HepG2 (cell line): ENCODE measurements at regions not wholly inside any gene's neighbourhood (a gene's known extent, or its start where the extent isn't known, plus 50 kb on each side); places are given as distances from the start of the nearest gene placed in this dataset.

Source experiments
- FOSL1 ChIP-seq: sonication (generic); formaldehyde crosslinking; IDR thresholded peaks from 2 replicates; pipeline ENCODE4 v1.9.0; 2021; ENCODE audit warnings: missing genetic modification reagents, borderline replicate concordance
- HNRNPH1 ChIP-seq: fragments of 200-400 bp; formaldehyde crosslinking; optimal IDR thresholded peaks from 2 replicates; pipeline ENCODE3; 2017; ENCODE audit warnings: mild to moderate bottlenecking, low read depth, low read length
- KAT7 ChIP-seq: IDR thresholded peaks from 2 replicates; pipeline ENCODE4 v1.6.1; 2018; ENCODE audit warnings: borderline replicate concordance, missing compliant biosample characterization
- KLF15 ChIP-seq: sonication (generic); formaldehyde crosslinking; IDR thresholded peaks from 2 replicates; pipeline ENCODE4 v1.8.1; 2023; ENCODE audit warnings: borderline replicate concordance, mild to moderate bottlenecking, inconsistent platforms, missing genetic modification reagents, mixed read lengths
- SMYD3 ChIP-seq: sonication (generic); formaldehyde crosslinking; IDR thresholded peaks from 2 replicates; pipeline ENCODE4 v1.8.1; 2023; ENCODE audit warnings: mild to moderate bottlenecking, missing genetic modification reagents
- SP4 ChIP-seq: sonication (generic); formaldehyde crosslinking; IDR thresholded peaks from 2 replicates; pipeline ENCODE4 v1.8.1; 2023; ENCODE audit warnings: mild to moderate bottlenecking, missing genetic modification reagents
- ZNF12 ChIP-seq: sonication (generic); formaldehyde crosslinking; IDR thresholded peaks from 2 replicates; pipeline ENCODE4 v1.5.0; 2020; ENCODE audit warnings: missing genetic modification reagents
- ZNF124 ChIP-seq: sonication (generic); formaldehyde crosslinking; IDR thresholded peaks from 2 replicates; pipeline ENCODE4 v1.4.0; 2020; ENCODE audit warnings: missing genetic modification reagents
- ZNF382 ChIP-seq: sonication (generic); formaldehyde crosslinking; IDR thresholded peaks from 2 replicates; pipeline ENCODE4 v1.5.0; 2020; ENCODE audit warnings: missing genetic modification reagents, mild to moderate bottlenecking, borderline replicate concordance
- ZNF468 ChIP-seq: sonication (generic); formaldehyde crosslinking; IDR thresholded peaks from 2 replicates; pipeline ENCODE4 v1.8.0; 2022; ENCODE audit warnings: mild to moderate bottlenecking, moderate library complexity, missing genetic modification reagents
- ZNF496 ChIP-seq: sonication (generic); formaldehyde crosslinking; IDR thresholded peaks from 2 replicates; pipeline ENCODE4 v1.8.1; 2023; ENCODE audit warnings: mild to moderate bottlenecking, moderate library complexity, missing genetic modification reagents; ENCODE audit not compliant: insufficient replicate concordance
- ZNF598 ChIP-seq: sonication (generic); formaldehyde crosslinking; IDR thresholded peaks from 2 replicates; pipeline ENCODE4 v1.5.1; 2020; ENCODE audit warnings: mild to moderate bottlenecking, missing genetic modification reagents, borderline replicate concordance
- TF ChIP-seq, protein P1 (sequence below): sonication (generic); formaldehyde crosslinking; IDR thresholded peaks from 2 replicates; pipeline ENCODE4 v1.5.1; 2020; ENCODE audit warnings: missing genetic modification reagents, mild to moderate bottlenecking, borderline replicate concordance
- TF ChIP-seq, protein P2 (sequence below): sonication (generic); formaldehyde crosslinking; IDR thresholded peaks from 2 replicates; pipeline ENCODE4 v1.4.0; 2020; ENCODE audit warnings: missing genetic modification reagents
- TF ChIP-seq, protein P3 (sequence below): sonication (generic); formaldehyde crosslinking; IDR thresholded peaks from 2 replicates; pipeline ENCODE4 v1.5.0; 2020; ENCODE audit warnings: missing genetic modification reagents
- TF ChIP-seq, protein P4 (sequence below): sonication (generic); formaldehyde crosslinking; IDR thresholded peaks from 2 replicates; pipeline ENCODE4 v1.5.0; 2020; ENCODE audit warnings: missing genetic modification reagents
- TF ChIP-seq, protein P5 (sequence below): IDR thresholded peaks from 2 replicates; pipeline ENCODE4 v1.6.1; 2016; ENCODE audit warnings: low read depth, borderline replicate concordance
- TF ChIP-seq, protein P6 (sequence below): sonication (generic); formaldehyde crosslinking; IDR thresholded peaks from 2 replicates; pipeline ENCODE4 v1.4.0; 2020; ENCODE audit warnings: missing genetic modification reagents, borderline replicate concordance

DNA sequence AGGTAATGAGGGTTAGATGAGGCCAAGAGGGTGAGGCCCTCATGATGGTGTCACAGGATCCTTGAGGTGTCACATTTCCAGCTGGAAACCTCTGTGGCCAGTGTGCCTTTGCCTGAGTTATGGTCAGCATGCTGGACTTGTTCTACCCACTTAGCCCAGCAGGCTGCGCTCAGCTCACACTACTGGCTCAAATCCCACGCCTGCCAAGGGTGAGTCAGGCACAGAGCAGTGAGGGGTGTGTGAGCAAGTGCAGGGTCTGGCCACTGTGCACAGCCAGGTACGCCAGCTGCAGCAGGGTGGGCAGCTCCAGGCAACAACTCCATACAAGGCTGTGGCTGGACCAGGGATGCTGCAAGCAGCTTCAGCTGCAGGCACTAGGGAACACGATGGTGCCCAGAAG lies 616.6 kb upstream of the FSHR start (continued):
- TF ChIP-seq, protein P1, sequence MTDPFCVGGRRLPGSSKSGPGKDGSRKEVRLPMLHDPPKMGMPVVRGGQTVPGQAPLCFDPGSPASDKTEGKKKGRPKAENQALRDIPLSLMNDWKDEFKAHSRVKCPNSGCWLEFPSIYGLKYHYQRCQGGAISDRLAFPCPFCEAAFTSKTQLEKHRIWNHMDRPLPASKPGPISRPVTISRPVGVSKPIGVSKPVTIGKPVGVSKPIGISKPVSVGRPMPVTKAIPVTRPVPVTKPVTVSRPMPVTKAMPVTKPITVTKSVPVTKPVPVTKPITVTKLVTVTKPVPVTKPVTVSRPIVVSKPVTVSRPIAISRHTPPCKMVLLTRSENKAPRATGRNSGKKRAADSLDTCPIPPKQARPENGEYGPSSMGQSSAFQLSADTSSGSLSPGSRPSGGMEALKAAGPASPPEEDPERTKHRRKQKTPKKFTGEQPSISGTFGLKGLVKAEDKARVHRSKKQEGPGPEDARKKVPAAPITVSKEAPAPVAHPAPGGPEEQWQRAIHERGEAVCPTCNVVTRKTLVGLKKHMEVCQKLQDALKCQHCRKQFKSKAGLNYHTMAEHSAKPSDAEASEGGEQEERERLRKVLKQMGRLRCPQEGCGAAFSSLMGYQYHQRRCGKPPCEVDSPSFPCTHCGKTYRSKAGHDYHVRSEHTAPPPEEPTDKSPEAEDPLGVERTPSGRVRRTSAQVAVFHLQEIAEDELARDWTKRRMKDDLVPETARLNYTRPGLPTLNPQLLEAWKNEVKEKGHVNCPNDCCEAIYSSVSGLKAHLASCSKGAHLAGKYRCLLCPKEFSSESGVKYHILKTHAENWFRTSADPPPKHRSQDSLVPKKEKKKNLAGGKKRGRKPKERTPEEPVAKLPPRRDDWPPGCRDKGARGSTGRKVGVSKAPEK, result no peak
- no peak for TF ChIP-seq SMYD3
- TF ChIP-seq, protein P2, sequence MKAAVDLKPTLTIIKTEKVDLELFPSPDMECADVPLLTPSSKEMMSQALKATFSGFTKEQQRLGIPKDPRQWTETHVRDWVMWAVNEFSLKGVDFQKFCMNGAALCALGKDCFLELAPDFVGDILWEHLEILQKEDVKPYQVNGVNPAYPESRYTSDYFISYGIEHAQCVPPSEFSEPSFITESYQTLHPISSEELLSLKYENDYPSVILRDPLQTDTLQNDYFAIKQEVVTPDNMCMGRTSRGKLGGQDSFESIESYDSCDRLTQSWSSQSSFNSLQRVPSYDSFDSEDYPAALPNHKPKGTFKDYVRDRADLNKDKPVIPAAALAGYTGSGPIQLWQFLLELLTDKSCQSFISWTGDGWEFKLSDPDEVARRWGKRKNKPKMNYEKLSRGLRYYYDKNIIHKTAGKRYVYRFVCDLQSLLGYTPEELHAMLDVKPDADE (CRISPR knock-in tag), result no peak
- TF ChIP-seq ZNF124 (CRISPR knock-in tag), result no peak
- no peak for TF ChIP-seq FOSL1 (CRISPR knock-in tag)
- no peak for TF ChIP-seq HNRNPH1
- no peak for TF ChIP-seq KLF15
- TF ChIP-seq ZNF598 (CRISPR knock-in tag), result 0 out of 2 replicates have a peak, but pooled peaks have one; percentile 62
- TF ChIP-seq ZNF382, result no peak
- TF ChIP-seq, protein P3, sequence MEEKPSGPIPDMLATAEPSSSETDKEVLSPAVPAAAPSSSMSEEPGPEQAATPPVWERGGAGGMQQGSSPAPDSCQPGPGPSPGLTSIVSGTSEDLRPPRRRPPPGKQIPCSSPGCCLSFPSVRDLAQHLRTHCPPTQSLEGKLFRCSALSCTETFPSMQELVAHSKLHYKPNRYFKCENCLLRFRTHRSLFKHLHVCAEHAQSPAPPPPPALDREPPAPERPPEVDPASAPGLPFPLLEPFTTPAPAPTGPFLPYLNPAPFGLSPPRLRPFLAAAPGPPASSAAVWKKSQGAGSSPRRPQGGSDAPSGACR (CRISPR knock-in tag), result no peak
- no peak for TF ChIP-seq ZNF496
- TF ChIP-seq, protein P4, sequence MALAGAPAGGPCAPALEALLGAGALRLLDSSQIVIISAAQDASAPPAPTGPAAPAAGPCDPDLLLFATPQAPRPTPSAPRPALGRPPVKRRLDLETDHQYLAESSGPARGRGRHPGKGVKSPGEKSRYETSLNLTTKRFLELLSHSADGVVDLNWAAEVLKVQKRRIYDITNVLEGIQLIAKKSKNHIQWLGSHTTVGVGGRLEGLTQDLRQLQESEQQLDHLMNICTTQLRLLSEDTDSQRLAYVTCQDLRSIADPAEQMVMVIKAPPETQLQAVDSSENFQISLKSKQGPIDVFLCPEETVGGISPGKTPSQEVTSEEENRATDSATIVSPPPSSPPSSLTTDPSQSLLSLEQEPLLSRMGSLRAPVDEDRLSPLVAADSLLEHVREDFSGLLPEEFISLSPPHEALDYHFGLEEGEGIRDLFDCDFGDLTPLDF (CRISPR knock-in tag), result no peak
- TF ChIP-seq, protein P5, sequence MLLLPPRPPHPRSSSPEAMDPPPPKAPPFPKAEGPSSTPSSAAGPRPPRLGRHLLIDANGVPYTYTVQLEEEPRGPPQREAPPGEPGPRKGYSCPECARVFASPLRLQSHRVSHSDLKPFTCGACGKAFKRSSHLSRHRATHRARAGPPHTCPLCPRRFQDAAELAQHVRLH, result no peak
- TF ChIP-seq, protein P6, sequence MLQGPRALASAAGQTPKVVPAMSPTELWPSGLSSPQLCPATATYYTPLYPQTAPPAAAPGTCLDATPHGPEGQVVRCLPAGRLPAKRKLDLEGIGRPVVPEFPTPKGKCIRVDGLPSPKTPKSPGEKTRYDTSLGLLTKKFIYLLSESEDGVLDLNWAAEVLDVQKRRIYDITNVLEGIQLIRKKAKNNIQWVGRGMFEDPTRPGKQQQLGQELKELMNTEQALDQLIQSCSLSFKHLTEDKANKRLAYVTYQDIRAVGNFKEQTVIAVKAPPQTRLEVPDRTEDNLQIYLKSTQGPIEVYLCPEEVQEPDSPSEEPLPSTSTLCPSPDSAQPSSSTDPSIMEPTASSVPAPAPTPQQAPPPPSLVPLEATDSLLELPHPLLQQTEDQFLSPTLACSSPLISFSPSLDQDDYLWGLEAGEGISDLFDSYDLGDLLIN (CRISPR knock-in tag), result no peak
- TF ChIP-seq SP4 (CRISPR knock-in tag), result peak; percentile 37; the same call in 1 of the 2 replicates
- no peak for TF ChIP-seq ZNF12 (CRISPR knock-in tag)
- no peak for TF ChIP-seq KAT7 (CRISPR knock-in tag)
- no peak for TF ChIP-seq ZNF468 (CRISPR knock-in tag)
